HG03378 (cell line): ENCODE measurements at regions not wholly inside any gene's neighbourhood (a gene's known extent, or its start where the extent isn't known, plus 50 kb on each side); places are given as distances from the start of the nearest gene placed in this dataset.

Experiments
- ATAC-seq: cut with Tn5 transposase; IDR thresholded peaks from one replicate; pipeline ENCODE4 v1.9.1; 2021; ENCODE audit warnings: mild to moderate bottlenecking, moderate library complexity; ENCODE audit not compliant: unreplicated experiment

DNA sequence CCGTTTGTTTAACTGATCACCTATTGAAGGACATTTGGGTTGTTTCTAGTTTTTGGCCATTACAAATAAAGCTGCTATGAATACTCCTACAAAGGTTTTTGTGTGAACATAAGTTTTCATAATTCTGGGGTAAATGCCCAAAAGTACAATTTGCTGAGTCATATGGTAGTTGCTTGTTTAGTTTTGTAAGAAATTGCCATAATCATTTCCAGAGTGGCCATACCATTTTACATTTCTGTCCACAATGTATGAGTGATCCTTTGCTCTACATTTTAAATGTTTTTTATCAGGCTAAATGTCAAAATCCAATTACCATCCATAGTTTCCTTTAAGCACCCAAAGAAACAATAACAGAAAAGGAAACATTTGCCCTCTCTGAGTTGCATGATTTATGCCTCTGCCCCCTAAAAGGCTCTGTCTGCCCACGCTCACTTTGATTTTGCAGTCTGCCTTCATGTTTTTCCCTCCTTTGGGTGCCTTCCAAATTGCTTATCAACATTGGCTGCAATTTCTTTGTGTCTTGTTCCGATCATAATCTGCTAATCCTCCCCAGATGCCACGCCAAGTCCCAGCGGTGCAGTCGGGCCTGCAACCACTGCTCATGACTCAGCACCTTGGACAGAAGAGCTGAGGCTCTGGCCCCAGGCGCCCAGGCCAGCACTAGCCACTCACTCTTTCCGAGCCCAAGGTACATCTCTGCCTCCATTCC is 339.2 kb downstream of the PIK3R1 start:
- ATAC-seq, result no peak

DNA sequence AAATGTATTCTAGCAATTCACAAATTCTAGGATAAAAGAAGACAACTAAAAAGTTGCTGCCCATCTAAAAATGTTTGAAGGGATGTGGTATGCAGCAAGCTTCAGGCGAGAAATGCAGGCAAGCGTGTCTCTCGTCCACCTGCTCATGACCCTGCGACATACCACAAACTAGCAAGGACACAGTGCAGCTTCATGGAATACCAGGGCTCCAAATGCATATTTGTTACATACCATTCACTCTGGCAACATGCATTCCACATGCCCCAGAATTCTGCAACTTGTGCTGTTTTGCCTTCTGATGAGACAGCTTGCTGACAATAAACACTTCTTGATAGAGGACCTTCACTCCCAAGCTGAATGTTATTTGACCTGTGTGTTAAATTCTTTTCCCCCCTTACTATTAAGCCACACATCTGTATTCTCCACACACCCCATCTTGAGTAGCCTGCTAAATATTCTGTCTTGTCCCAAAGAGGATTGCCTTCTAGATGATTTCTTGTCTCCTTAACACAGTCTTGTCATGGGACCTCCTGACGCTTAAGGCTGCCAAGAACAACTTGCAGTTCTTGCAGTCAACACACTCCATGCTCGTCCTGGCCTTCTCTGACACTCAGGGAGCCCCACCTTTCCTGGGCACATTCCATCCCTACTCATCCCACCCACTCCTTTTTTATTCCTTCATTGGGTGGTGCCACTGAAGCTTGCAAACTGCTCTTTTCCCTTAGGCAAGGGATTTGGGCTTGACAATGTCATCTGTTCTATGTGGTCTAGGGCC is 340.5 kb downstream of the PIK3R1 start:
- ATAC-seq, result no peak

DNA sequence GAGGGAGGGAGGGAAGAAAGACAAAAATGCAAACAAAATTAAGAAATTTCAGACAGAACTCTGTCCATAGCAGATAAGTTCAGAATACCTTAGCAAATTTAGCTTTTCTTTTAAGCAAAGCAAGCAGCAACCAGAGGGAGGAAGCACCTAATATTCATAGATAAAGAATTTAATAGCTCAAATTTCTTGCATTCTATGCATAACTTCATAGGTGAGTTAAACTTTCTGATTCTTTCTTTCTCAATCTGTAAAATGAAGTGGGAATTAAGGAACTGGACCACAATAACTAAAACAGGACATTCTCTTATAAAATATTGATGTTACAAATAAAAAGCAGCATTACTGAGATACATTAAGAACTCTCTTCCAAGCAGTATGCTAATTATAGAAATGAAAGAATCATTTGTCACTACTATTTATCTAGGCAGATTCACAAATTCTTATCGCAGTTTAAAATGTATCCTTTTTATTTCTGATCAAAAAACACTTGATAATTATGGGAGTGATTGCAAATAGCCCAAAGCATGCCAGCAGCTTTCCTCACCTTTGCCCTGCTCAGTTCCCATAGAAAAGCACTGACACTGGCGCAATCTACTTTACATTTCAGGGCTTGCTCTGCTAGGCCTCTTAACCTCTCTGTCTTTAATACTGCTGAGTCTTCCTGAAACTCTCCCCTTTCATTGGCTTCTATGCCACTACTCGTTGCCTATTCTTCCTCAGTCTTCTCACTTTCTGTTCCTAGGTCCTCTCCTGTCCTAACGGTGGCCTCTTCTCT is 341.8 kb downstream of the PIK3R1 start:
- no peak for ATAC-seq

DNA sequence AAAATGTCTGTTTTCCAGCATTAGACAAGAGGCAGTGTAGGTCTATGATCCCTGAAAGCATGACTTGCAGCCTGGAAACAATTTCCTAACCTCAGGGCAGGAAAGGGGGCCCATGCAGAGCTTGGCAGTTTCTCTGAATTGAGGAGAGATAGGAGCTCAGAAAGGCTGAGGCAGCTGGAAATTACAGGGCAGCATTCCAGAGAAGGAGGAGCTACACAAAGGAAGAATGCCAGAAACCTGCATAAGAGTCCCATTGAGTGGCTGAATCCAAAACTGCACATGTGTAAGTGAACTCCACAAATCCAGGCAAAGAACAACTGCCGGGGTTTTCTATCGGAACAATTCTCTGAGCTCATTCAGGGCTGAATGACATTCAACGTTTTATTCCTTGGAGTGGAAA is 346.8 kb downstream of the PIK3R1 start:
- ATAC-seq, result no peak

DNA sequence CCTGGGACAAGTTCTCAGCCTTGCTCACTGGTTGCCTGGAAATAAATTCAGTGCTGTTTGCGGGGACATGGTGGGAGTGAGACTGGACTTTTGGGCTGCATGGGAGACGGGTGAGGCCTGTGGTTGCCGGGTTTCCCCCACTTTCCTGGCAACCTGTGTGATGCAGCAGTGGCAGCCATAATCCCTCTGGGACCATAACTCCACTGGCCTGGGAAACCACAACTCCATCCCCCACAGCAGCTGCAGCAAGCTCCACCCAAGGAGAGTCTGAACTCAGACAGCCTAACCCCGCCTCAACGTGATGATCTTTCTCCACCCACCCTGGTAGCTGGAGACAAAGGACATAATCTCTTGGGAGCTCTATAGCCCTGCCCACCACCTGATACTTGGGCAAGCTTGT is 349.9 kb downstream of the PIK3R1 start:
- peak; percentile 92 for ATAC-seq

DNA sequence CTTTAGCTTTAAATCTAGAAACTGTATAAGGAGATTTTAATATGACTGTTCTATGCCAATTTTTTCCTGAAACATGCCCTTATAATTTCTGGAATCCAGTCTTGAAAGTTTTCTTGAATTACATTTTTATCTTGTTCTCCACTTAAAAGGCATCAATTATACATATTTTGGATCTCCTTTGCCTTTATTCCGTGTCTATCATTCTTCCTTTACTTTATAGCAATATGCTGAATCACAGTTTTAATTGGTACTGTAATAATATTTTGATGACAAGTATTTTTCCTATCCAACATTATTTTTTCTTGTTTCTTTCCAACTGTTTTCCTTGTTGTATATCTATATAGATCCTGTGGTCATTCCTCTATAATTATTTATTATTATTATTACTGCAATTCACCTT is 361.2 kb downstream of the PIK3R1 start:
- no peak for ATAC-seq

DNA sequence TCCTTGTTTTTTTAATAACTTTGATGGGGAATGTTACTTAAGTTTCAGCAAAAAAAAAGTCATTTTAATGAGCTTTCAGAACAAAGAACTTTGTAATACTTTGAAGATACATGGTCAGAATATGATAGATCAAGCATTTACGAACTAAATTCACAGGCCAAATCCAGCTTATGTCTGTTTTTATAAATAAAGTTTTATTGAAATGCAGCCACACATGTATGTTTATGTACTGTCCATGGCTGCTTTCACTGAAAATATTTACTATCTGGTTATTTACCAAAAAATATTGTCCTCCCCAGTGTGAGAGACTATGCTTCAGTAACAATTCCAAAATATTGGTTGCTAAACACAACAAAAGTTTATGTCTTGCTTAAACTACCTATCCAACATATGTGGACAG is 366.7 kb downstream of the PIK3R1 start:
- no peak for ATAC-seq

DNA sequence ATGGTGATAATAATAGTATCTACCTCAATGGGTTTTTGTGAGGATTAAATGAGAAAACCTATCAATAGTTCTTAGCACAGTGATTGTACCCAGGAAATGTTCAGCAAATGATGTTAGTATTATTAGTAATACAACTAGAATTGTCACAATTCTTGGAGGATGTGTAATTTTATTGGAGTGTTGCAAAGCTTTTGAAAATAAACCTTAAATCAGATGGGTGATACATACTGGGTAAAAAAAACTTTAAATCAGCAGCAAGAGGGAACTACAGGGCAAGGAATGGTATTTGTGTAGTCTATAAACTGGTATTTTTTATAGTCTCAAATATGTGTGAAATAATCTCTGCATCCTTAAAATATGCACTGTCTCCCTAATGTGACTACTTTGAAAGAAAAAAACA is 371.6 kb downstream of the PIK3R1 start:
- ATAC-seq, result no peak

DNA sequence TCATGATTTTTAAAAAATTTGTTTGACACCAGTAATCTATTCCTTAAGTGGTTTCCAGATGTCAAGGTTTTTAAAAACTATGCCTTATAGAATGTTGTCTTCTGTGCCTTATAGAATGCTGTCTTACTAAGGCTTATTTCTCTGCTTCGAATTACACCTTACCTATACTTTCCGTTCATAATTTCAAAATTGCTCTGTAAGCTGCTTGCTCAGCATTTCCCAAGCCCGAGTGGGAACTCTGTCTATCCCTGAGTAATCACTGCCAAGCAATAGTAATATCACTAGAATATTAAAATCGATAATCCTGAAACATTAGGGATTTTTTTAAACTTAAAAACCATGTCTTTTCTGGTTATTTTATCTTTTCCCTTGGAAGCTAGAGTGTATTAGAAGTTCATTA is 376.3 kb downstream of the PIK3R1 start:
- ATAC-seq, result no peak

DNA sequence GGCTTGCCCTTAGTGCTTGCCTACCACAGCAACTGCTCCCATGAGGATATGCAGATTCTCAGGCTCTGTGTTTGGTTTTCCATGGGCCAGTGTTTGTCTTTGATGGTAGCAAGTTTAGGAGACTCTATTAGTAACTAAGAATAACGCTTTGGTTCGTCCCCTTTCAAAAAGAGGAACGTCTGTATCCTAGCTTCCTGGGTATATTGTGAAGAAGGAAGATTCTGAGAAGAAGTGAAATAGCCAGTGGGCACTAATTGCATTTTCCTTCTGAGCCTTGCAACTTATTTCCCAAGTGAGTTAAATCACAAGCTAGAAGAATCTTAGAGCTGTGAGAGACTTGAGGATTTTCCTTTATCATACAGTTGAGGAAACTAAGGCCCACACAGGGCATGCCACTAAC is 376.8 kb downstream of the PIK3R1 start:
- ATAC-seq, result no peak

DNA sequence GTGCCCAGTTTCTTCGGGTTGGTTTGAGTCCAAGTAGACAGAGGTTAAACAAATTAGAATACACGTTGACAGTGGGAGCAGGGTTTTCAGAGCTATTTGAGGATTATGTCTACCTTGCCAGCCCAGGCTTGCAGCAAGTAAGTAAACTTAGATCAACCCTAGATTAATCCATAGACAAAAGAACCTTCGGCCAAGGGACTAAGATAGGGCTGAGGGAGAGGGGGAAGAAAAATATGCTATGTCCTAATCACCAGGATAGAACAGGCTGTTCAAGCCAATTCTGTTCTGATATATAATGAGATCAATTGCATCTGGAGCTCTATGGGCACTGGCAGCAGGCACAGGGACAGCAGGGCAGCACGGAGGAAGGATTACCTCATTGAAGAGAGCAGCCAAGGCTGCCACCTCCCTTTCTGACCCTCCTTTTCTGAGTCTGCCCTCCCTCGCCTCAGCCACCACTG is 377.7 kb downstream of the PIK3R1 start:
- no peak for ATAC-seq

DNA sequence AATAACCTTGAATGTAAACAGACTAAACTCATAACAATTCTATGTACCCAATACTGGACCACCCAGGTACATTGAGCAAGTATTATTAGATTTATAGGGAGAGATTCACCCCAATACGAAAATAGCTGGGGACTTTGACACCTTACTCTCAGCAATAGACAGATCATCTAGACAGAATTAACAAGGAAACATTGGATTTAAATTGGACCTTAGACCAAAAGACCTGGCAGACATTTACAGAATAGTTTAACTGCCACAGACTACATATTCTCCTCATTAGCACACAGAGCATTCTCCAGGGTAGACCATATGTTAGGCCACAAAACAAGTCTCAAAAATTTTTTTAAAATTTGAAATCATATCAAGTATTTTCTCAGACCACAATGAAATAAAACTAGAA is 397.4 kb downstream of the PIK3R1 start:
- ATAC-seq, result no peak

DNA sequence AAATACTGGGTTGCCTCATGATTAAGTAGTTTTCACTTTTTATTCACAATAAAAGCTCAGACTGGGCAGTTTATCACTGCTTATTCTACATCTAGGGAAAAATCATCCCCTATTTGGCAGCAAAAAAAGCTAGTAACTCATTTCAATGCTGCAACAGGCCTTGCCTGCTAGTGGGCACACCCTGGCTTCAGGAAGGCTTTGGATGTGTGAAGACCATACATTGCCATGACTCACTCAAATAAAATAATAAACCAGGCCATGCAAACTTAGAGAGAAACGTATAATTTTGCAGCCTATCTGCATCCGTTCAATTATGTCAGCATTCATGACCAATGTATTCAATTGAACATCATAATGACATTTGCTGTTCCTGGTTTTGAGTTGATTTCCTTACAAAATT is 402.9 kb downstream of the PIK3R1 start:
- ATAC-seq, result no peak

DNA sequence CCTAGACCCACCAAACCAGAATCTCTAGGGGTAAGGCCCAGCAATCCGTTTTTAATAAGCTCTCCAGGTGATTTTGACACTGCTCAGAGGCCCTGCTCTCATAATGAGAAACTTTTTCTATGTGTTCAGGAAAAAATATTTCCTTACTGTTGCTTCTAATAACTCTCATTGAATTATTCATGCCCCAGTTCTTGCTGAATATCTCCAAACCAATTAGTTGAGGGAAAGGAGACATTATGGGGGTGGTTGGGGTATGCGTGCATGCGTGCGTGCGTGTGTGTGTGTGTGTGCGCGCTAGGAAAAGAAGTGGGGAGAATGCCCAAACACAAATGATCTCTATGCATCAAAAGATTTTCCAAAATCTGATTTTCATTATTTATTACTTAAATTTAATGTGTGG is 411.4 kb downstream of the PIK3R1 start:
- ATAC-seq, result no peak

DNA sequence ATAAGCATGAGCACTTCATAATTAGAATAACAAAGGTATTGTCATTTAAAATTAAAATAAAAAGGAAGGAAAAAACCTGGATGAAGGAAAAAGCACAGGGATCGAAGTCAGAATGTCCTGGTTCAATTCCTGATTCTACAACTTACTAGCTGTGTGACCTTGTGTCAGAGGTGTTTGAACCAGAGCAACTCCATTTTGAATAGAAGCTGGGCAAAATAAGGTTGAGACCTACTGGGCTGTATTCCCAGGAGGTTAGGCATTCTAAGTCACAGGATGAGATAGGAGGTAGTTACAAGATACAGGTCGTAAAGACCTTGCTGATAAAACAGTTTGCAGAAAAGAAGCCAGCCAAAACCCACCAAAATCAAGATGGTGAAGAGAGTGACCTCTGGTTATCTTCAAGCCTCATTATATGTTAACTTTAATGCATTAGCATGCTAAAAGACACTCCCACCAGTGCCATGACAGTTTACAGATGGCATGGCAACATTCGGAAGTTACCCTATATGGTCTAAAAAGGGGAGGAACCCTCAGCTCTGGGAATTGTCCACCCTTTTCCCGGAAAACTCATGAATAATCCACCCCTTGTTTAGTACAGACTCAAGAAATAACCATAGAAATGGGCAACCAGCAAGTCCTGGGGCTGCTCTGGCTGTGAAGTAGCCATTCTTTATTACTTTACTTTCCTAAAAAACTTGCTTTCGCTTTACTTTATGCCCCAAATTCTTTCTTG is 412.7 kb downstream of the PIK3R1 start:
- ATAC-seq, result no peak

DNA sequence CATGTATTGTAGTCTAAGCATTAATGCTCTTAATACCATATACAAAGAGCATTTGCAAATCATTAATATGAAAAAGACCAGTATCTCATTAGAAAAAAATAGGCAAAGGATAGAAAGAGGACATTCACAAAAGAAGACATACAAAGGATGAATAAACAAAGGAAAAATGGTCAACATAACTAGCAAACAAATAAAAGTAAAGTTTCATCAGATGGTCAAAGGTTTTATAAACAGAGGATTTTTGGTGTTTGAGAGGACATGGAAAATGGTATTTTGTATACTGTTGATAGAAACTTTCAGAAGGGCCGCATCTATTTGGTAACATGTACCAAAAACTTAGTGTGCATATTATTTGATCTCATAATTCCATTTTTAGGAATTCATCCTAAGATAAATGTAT is 414.8 kb downstream of the PIK3R1 start:
- ATAC-seq, result no peak

DNA sequence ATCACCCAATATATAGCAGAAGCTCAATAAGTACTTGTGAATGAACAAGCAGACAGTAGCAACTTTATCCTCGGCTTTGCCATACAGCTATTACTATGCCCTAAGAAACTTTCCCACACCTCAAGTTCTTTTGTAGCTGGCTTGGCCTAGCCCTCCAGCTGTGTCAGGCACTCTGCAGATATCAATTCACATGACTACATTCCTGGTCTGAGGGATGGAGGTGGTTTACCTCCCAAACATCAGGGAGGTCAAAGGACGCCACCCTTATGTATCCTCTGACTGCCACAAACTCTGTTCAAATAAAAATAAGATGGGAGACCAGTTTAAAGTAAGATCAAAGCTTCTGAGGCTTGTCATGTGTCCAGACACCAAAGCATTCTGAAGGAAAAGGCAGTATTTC is 416.3 kb downstream of the PIK3R1 start:
- no peak for ATAC-seq

DNA sequence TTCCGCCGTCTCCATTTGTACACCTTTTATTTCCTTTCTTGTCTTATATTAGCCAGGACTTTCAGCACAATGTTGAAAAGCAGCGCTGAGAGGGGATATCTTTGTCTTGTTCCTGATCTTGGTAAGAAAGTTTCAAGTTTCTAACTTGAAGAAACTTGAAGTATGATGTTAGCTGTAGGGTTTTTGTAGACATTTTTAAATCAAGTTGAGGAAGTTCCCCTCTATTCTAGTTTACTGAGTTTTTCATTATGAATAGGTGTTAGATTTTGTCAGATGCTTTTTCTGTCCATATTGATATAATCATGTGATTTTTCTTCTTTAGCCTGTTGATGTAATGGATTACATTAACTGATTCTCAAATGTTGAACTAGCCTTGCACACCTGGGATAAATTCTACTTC is 425.7 kb downstream of the PIK3R1 start:
- peak; percentile 57 for ATAC-seq

DNA sequence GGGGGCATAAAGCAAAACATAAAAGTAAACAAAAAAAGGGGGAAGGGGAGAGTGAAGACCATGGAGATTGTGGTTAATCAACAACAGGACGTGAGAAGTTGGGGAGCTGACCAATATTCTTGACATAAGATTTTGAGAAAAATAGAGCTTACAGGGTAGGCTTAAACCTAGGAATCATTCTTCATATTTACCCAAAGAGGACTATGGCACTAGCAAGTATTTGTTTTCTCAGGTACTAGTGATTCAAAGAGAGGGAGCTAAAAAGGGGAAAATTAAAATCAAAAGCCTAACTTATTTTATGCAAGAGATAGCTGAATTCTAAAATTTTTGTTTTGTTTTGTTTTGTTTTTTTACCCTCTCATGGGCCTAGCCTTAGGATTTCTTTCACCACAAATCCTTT is 427.5 kb downstream of the PIK3R1 start:
- no peak for ATAC-seq

DNA sequence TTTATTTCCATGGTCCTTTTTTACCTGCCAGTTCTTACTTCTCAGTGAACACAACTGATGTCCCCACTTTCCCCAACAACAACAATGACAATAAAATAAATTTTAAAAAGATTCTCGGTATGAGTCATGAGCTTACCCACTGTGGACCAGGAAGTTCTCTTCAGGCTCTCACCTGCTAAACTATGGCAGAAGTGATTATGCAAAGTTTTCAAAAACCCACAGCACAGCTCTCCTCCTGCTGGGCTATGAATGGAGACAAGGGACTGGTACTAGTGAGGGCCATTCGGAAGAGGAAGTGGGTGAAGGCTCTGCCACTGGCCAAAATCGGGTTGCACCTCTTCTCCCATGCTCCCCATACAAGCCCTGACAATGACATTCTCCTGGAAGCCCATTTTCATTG is 429.4 kb downstream of the PIK3R1 start:
- ATAC-seq, result peak; percentile 97

DNA sequence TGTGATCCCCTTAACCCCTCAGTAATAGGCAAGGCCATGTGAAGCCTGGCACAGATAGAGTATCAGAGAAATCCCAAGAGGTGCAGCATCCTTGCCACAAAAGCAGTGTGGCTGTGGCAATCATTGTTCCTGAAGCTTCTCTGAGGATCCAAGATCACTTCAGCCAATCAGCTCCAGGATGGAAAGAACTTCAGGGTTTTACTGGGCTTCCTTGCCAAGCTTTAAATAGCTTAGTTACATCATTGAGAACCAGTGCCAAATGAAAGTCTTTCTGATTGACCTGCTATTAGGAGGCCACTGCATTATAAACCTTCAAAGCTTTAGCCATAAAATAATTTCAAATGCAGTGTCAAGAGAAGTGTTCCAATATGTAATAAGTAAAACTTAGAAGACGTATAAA is 430.6 kb downstream of the PIK3R1 start:
- ATAC-seq, result no peak
